NCI-H2171 (cell line): ENCODE measurements at regions not wholly inside any gene's neighbourhood (a gene's known extent, or its start where the extent isn't known, plus 50 kb on each side); places are given as distances from the start of the nearest gene placed in this dataset.
"Not testable (repeated sequence)": the region's sequence is repeated elsewhere in the genome, so short reads cannot be mapped to it uniquely, and the experiment has no call there.

ENCODE experiments used
- DNase-seq: peaks from one replicate; lab custom pipeline; 2025; lab: John Stamatoyannopoulos, UW

DNA sequence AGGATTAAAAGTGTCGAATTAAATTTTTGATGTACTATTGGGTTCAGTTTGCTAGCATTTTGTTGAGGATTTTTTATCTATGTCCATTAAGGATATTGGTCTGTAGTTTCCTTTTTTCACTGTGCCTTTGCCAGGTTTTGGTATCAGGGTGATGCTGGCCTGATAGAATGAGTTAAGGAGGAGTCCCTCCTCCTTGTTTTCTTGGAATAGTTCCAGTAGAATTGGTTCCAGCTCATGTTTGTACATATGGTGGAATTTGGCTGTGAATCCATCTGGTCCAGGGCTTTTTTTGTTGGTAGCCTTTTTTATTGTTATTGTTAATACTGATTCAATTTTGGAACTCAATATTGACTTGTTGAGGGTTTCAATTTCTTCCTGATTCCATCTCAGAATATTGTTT, 141.8 kb downstream of the SIM1 start:
- no peak for DNase-seq

- no peak for DNase-seq
Measured at GRCh38 chr6:100320686-100321085, 144.0 kb downstream of the SIM1 start.

- DNase-seq = no peak
Measured at GRCh38 chr6:100317031-100317430, 147.7 kb downstream of the SIM1 start.

DNA sequence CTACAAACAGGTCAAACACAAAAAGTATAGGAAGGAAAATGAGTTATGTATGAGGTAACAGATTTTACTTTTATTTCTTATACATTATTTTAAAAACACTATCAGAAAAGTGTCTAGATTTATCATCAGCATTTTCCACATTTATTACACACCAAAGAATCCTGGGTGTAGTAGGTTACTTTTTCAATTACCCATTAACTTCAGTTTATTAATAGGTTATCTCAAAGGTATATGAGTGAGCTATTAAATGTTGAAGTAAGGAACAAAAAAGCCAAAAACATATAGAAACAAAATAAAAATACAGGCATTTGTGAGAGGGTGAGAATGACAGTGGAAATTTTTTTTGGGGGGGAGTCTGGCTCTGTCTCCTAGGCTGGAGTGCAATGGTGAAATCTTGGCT, 150.5 kb downstream of the SIM1 start:
- no peak for DNase-seq

DNA sequence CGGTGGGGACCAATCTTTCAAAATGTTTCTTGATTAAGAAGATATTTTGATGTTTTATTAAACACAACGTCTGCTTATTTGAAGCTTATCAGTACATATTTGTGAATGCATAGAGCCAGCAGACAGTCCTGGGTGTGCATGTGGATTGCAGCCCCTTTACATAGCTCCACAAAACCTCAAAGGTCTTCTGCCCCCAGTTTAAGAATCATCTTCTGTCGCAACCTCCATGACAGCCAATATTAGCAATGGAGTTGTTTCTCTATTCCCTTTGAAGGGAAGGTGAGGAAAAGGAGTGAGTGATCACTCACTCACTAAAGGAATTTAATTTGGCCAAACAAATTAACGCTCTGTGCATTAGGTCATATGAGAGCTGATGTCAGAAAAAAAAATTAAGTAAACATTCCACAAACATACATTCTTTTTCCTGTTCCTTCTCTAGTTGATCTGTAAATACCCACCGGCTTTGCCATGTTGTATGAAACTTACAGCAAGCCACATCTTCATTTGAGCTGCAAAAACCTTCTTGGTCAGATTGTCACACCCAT, 152.9 kb downstream of the SIM1 start:
- no peak for DNase-seq

- DNase-seq = no peak
Measured at GRCh38 chr6:100309174-100309573, 155.5 kb downstream of the SIM1 start.

GRCh38 chr6:100307561-100307960, 157.2 kb downstream of the SIM1 start:
- DNase-seq = no peak

DNA sequence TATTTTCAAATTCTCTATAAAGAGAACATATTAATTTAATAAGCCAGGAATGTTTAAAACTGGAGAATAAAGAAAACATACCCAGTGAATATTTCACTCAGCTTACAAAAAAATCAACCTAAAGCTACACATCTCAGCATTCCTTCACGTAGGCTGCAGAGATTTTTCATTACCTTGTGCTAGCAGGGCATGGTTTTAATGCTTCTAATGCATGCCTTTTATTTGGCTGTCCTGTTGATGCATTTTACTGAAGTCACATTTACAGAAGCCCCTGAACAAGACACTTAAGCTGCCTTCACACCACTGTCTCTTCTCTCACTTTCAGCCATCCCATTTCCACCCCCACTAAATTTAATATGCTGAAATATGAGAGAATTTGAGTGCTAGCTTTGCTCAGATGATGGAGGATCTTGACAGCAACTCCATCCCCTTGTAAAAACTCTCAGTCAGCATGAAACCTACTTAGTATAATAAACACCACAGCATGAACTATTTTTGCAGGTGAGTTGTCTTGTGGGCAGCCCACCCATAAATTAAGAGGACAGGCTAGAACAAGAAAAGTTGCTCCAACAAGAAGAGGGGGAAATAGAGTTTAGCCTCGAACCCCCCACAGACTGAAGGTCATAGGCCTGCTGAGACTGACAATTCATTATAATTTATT, 159.4 kb downstream of the SIM1 start:
- no peak for DNase-seq

DNA sequence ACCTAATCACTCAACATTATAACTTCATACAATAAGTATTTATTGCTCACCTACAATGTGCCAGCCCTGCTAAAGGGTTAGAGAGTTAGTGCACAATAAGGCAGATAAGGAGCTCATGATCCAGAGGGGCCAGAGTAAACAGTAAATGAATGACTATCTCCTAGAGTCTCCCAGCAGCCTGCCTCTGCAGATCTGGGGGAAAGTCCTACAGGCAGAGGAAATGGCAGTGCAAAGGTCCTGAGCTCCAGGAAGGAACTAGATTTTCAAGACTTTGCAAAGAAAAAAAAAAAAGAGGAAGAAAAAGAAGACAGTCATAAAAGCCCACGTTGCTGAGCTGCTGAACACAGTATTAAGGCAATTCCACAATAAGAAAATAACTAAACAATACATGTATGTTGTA, 160.1 kb downstream of the SIM1 start:
- DNase-seq = no peak

GRCh38 chr6:100301731-100302130, 163.0 kb downstream of the SIM1 start:
- no peak for DNase-seq

DNA sequence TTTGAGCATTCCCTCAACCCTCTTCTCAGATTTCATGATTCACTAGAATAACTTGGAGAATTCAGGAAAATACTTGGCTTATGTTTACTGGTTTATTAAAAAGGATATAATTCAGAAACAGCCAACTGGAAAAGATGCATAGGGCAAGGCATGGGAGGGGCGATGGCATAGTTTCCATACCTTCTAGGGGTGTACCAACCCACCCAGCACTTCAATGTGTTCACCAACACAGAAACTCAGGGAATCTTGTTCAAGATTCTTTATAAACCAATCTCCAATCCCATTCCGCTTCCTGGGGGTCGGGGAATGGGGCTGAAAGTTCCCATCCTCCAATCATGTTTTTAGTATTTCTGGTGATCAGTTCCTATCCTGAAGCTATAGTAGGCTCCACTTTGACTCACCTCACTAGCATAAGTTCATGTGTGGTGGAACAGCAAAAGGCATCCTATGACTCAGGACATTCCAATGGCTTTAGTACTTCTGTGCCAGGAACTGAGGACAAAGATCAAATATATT, 164.4 kb downstream of the SIM1 start:
- DNase-seq = no peak

GRCh38 chr6:100296810-100297544, 167.7 kb downstream of the SIM1 start:
- DNase-seq = no peak

GRCh38 chr6:100295172-100295571, 169.5 kb downstream of the SIM1 start:
- not testable (repeated sequence) for DNase-seq

- DNase-seq = no peak
Measured at GRCh38 chr6:100289285-100289684, 175.4 kb downstream of the SIM1 start.

DNA sequence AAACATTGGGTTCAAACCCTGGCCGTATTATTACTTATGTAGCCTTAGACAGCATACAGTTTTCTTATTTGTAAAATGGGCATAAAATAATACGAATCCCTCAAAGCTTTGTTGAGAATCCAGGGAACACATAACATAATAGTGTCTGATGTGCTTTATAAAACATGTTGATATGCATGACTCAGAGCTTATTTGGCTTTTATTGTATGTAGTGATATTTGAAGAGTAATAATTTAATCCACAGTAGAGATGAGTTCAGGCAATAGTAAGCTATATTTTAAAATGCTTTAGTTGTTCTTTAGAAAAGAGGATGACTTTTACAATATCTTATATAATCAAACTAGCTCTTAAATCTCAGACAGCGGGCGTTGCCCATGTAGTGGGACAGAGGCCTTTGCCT, 176.4 kb downstream of the SIM1 start:
- no peak for DNase-seq

- DNase-seq = no peak
Measured at GRCh38 chr6:100283285-100283684, 181.4 kb downstream of the SIM1 start.

- DNase-seq = no peak
Measured at GRCh38 chr6:100281471-100281901, 183.2 kb downstream of the SIM1 start.

DNA sequence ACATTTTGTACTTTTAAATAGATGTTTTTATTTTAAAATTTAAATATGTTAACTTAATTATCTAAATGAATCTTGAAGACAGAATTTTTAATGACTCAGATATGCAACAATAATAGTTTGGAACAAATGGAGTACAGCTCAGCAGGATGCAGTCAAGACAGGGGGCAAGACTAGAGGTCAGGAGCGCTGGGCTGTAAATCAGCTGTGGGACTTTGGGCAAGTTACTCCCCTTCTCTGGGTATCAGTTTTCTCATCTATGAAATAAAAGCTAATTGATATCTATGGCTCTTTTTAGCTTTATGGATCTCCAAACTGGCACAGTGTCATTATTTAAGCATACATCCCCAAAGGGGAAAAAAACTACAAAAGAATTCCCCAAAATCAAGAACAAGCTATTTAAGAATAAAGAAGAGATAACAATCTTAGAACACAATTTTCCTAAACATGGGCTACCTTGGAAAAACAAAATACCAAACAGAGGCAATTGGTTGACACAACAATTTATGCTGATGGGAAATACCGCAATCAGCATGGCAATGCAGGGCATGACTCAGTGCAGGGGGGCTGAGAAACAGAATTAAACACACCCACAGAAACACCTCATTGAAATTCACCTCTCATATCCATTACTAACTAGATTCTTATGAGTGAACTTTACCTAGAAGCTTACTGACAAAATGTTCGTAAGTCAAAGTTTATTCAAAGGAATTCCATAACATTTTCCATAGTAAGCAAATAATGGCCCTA, 188.2 kb downstream of the SIM1 start:
- DNase-seq = no peak

- no peak for DNase-seq
Measured at GRCh38 chr6:100274147-100274546, 190.6 kb downstream of the SIM1 start.

DNA sequence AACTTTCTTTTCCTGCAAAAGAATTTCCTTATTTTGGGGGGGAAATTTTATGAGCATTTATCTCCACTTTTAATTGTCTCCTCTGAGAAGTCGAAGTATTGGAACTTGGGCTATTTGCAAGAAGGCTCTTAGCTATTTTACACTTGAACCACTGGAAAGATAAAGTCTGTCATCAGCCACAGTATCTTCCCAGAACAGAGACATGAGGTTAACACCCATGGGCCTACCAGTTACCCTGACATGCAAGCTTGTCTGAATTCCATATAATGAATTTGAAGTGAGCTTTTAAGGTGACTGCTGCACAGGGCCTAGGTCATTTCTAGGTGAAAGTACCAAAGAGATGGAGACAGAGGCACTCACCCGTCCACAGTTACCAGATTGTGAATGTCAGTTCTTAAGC, 193.1 kb downstream of the SIM1 start:
- DNase-seq = no peak

DNA sequence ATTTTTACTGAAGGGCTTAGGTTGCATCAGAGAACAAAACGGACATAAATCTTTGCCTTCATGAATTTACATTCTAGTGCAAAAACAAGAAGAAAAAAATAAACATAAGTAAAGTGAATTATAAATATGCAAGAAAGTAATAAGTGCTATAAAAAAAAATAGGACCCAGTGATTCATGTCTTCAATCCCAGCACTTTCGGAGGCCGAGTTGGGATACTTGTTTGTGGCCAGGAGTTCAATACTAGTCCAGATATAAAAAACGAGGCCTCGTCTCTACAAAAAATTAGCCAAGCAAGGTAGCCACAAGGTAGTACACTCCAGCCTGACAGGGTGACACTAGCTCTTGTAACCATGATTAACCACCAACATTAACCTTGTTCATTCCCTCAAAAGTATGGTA, 193.5 kb downstream of the SIM1 start:
- DNase-seq = no peak

- no peak for DNase-seq
Measured at GRCh38 chr6:100269189-100269588, 195.5 kb downstream of the SIM1 start.

- DNase-seq = no peak
Measured at GRCh38 chr6:100268326-100268725, 196.4 kb downstream of the SIM1 start.
